Chondrocyte (in vitro differentiated cells): ENCODE measurements at regions not wholly inside any gene's neighbourhood (a gene's known extent, or its start where the extent isn't known, plus 50 kb on each side); places are given as distances from the start of the nearest gene placed in this dataset.

Source experiments
- DNase-seq: peaks from one replicate; pipeline ENCODE4 v3.0.0; 2021; ENCODE audit warnings: mixed read lengths, low spot score
- H3K27ac Mint-ChIP-seq: one replicate; pipeline ENCODE4 v1.8.0; 2021; ENCODE audit warnings: mild to moderate bottlenecking, moderate library complexity, mixed read lengths; ENCODE audit not compliant: unreplicated experiment
- H3K27me3 Mint-ChIP-seq: 2 replicates; pipeline ENCODE4 v1.8.0; 2021; ENCODE audit warnings: low read depth, mixed read lengths
- H3K36me3 Mint-ChIP-seq: 2 replicates; pipeline ENCODE4 v1.8.0; 2021; ENCODE audit warnings: low read depth, mixed read lengths
- H3K4me1 Mint-ChIP-seq: 2 replicates; pipeline ENCODE4 v1.8.0; 2021; ENCODE audit warnings: low read depth, mild to moderate bottlenecking, mixed read lengths
- H3K4me3 Mint-ChIP-seq: one replicate; pipeline ENCODE4 v1.8.0; 2021; ENCODE audit warnings: mild to moderate bottlenecking, moderate library complexity, mixed read lengths; ENCODE audit not compliant: unreplicated experiment
- H3K9me3 Mint-ChIP-seq: 2 replicates; pipeline ENCODE4 v1.8.0; 2021; ENCODE audit warnings: low read depth, mixed read lengths
- CTCF ChIP-seq: fragments of 200-600 bp; sonication (generic); IDR thresholded peaks from 2 replicates; pipeline ENCODE4 v1.5.0; 2021; ENCODE audit warnings: antibody characterized with exemption, mild to moderate bottlenecking, moderate library complexity

DNA sequence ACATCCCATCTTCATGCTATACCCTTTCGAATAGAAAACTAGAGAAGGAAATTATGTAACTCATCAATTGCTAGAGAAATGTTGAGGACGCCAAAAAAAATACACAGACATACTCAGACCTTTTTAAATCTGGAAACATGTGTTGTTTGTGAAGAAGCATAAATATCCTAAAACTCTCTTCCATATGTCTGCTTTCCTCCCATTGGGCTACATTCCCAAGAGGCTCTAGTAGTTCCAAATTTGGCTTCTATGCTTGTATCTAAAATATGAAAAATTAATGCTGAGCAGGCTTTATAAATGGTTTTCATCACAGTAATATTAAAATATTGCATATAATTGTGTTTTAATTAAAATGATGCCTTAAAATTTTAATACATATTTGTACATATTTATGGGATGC lies 297.9 kb upstream of the PSMD7 start:
- Mint-ChIP-seq H3K36me3 (no peaks in the 10 kb centered on the region), H3K4me1 (peaks cover 7% of the 10 kb centered on the region)
- no peak for TF ChIP-seq CTCF

DNA sequence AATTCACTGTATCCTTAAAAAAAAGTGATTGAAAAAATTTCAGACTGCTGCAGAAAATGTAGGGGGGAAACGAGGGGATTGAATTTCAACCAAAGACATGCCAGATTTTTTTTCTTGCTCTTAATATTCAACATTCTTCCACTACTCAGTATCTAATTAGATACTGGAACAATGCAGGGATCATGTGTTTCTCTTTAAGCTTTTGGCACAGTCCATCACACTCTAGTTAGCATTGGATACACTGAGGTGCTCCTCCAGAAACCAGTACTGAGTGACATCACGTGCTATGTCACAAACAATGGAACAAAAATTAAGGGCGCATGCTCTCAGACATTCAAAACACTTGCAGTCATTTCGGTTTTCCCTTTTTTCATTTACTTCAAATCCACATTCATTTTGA lies 298.6 kb upstream of the PSMD7 start:
- peaks cover 20% of the 10 kb centered on the region for H3K9me3 Mint-ChIP-seq
- TF ChIP-seq CTCF, result no peak
- no peak overlapping the region for H3K27ac Mint-ChIP-seq
- H3K27me3 Mint-ChIP-seq, result no peaks in the 10 kb centered on the region
- peaks cover 7% of the 10 kb centered on the region for H3K4me1 Mint-ChIP-seq
- no peaks in the 10 kb centered on the region for H3K36me3 Mint-ChIP-seq
- DNase-seq, result no peak
- no peak overlapping the region for H3K4me3 Mint-ChIP-seq

More for the DNA sequence above, 297.9 kb upstream of the PSMD7 start:
- no peak for DNase-seq
- Mint-ChIP-seq H3K27me3 (no peaks in the 10 kb centered on the region), H3K4me3 (no peak overlapping the region), H3K9me3 (peaks cover 25% of the 10 kb centered on the region), H3K27ac (no peak overlapping the region)

DNA sequence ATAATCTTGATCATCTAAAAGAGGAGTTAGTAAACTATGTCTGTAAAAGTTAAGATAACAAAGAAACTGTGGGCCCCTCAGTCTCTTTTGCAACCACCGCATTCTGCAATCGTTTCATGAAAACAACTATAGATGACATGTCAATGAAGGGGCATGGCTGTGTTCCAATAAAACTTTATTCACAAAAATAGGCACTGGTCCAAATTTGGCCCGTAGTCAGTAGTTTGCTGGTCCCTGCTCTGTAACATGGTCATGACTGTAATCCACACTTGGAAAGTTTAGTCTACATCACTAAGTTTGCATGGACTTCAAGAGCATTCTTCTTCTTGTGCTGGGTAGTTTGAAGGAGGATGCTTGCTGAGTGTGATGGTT lies 299.3 kb upstream of the PSMD7 start:
- Mint-ChIP-seq H3K4me3 (no peak overlapping the region), H3K27me3 (no peaks in the 10 kb centered on the region), H3K36me3 (no peaks in the 10 kb centered on the region), H3K4me1 (peaks cover 7% of the 10 kb centered on the region), H3K9me3 (peaks cover 15% of the 10 kb centered on the region), H3K27ac (no peak overlapping the region)
- TF ChIP-seq CTCF, result no peak
- no peak for DNase-seq

- TF ChIP-seq CTCF, result no peak
- Mint-ChIP-seq H3K27me3 (no peaks in the 10 kb centered on the region), H3K27ac (no peak overlapping the region), H3K9me3 (peaks cover 14% of the 10 kb centered on the region), H3K4me3 (no peak overlapping the region), H3K36me3 (no peaks in the 10 kb centered on the region), H3K4me1 (peaks cover 7% of the 10 kb centered on the region)
- DNase-seq, result no peak
Measured at GRCh38 chr16:73996624-73997339, 299.8 kb upstream of the PSMD7 start.

GRCh38 chr16:73993878-73994277 lies 302.7 kb upstream of the PSMD7 start:
- no peak for TF ChIP-seq CTCF
- Mint-ChIP-seq H3K36me3 (no peaks in the 10 kb centered on the region), H3K9me3 (no peaks in the 10 kb centered on the region), H3K27ac (no peak overlapping the region), H3K27me3 (no peaks in the 10 kb centered on the region), H3K4me3 (no peak overlapping the region), H3K4me1 (peaks cover 7% of the 10 kb centered on the region)
- DNase-seq, result no peak
